Small intestine (tissue), 7 donors: ENCODE measurements at regions not wholly inside any gene's neighbourhood (a gene's known extent, or its start where the extent isn't known, plus 50 kb on each side); places are given as distances from the start of the nearest gene placed in this dataset.

ENCODE experiments used
- DNase-seq, 2 donors: peaks; one replicate each; pipeline versions ENCODE4 v3.0.0 to v3.0.0-alpha.2; 2013
- FAIRE-seq: peaks from 2 replicates; lab custom pipeline; 2012; peaks lifted over from hg19 to GRCh38; lab: Jason Lieb, UNC
- H3K27ac ChIP-seq, 3 donors: one replicate each; pipeline ENCODE4 v1.5.1; 2013; ENCODE audit warnings: low read length in 2 of 3, mild to moderate bottlenecking in 2 of 3, control low read depth in 1 of 3, inconsistent platforms in 1 of 3, low read depth in 1 of 3, moderate library complexity in 1 of 3
- H3K27me3 ChIP-seq, 3 donors: one replicate each; pipeline ENCODE4 v1.6.1; 2013; ENCODE audit warnings: low read length in 3 of 3, inconsistent platforms in 1 of 3; ENCODE audit not compliant: control insufficient read depth in 3 of 3, insufficient read depth in 3 of 3
- H3K36me3 ChIP-seq, 3 donors: one replicate each; pipeline ENCODE4 v1.6.1; 2013; ENCODE audit warnings: low read length in 3 of 3, inconsistent platforms in 1 of 3, low read depth in 1 of 3, mild to moderate bottlenecking in 1 of 3, moderate library complexity in 1 of 3; ENCODE audit not compliant: control insufficient read depth in 3 of 3, insufficient read depth in 2 of 3
- H3K4me1 ChIP-seq, 3 donors: one replicate each; pipeline ENCODE4 v1.6.1; 2013; ENCODE audit warnings: low read length in 2 of 3, inconsistent platforms in 1 of 3, low read depth in 1 of 3, mild to moderate bottlenecking in 1 of 3, moderate library complexity in 1 of 3; ENCODE audit not compliant: control insufficient read depth in 3 of 3, insufficient read depth in 2 of 3
- H3K4me3 ChIP-seq, 3 donors: one replicate each; pipeline ENCODE4 v1.5.1; 2013; ENCODE audit warnings: low read length in 3 of 3, control low read depth in 1 of 3, inconsistent platforms in 1 of 3, low read depth in 1 of 3, mild to moderate bottlenecking in 1 of 3, moderate library complexity in 1 of 3
- H3K9me3 ChIP-seq, 2 donors: one replicate each; pipeline ENCODE4 v1.6.1; 2013; ENCODE audit warnings: low read depth in 1 of 2, low read length in 1 of 2; ENCODE audit not compliant: control insufficient read depth in 2 of 2, insufficient read depth in 1 of 2
- WGBS, 3 donors: extraction: QIAGEN DNeasy Blood & Tissue Kit; methylation state at CpG; one replicate each; pipeline ENCODE4 v1.1.7; 2013; 5-methylcytosine and 5-hydroxymethylcytosine counted together
- donor health status: healthy with polysubstance abuse.
- donor health status: control.
- donor health status: control.
- donor health status: Bipolar disorder and iron deficiency.
- donor health status: healthy.

DNA sequence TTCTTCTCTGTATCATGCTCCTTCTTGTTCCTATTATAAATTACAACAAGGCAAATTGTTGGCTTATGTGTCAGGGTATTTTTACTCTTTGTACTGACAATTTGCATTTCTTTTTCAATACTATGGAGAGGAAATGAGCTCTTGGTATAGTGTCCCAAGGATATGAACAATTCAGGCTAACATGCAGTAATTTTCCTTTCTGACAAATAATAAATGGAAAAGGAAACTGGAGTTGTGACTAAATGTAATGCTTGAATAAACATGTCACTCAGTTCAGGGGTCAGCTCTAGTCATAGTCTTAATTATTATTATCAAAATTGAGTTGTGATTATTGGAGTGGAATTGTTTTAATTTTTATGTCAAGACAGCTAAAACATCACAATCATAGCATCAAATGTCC, 256.0 kb upstream of the ZPLD1 start:
- no peak overlapping the region for H3K4me3 ChIP-seq
- no peaks in the 10 kb centered on the region for H3K36me3 ChIP-seq
- peaks cover 8 to 50% (median 11%) of the 10 kb centered on the region in 3 donors for H3K4me1 ChIP-seq
- H3K27me3 ChIP-seq, result no peaks in the 10 kb centered on the region
- H3K9me3 ChIP-seq, result peaks cover 0 to 4% of the 10 kb centered on the region in 2 donors
- FAIRE-seq (no peak), DNase-seq (no peak)
- H3K27ac ChIP-seq, result peak overlapping the region in 1 of 3 donors; percentile 78

DNA sequence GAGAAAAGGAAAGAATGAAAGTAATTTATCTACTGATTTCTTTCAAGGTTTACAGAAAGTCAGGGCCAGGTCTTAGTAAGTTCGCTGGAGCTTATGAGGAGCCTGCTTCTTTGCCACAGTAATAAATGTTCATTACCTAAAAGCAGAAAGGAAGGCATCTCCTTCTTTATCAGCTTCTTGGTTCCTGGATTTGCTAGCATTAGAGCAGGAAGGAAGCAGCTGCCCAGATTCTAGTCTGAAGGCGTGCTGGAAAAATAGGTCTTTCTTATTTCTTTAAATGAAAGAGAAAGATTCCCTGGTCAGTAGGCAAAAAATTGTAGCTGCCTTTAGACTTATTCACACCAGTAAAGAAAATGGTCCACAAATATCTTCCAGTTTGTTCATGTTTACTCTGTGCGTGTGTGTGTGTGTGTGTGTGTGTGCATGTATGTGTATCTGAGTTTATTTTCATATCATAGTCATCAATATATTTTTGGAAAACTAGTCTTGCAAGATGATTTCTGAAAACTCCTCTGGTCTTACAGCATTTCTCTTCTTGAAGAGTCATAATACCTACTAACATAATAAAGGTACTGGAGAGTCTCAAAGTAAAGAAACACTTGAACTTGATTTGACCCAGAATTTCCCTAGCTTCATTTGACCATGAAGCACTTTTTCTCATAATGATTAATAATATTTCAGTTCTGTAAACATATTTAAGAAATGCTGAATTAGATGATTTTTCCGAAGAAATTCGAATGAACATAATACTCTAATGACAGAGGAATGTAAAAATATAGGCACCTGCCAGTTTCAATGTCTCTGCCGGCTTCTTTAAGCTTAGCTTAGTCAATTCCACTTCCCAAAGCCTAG, 255.3 kb upstream of the ZPLD1 start:
- Histone ChIP-seq H3K9me3 (peaks cover 0 to 4% of the 10 kb centered on the region in 2 donors), H3K27me3 (no peaks in the 10 kb centered on the region), H3K36me3 (no peaks in the 10 kb centered on the region), H3K4me1 (peaks cover 8 to 53% (median 11%) of the 10 kb centered on the region in 3 donors), H3K4me3 (no peak overlapping the region), H3K27ac (peak overlapping the region in 2 of 3 donors; percentile 68 to 78)
- DNase-seq (peak; percentile 30 to 37), FAIRE-seq (no peak)
- WGBS, 3 donors, result 12 to 30% (median 28%) methylated on average over 6 of the region's 6 CpGs

DNA sequence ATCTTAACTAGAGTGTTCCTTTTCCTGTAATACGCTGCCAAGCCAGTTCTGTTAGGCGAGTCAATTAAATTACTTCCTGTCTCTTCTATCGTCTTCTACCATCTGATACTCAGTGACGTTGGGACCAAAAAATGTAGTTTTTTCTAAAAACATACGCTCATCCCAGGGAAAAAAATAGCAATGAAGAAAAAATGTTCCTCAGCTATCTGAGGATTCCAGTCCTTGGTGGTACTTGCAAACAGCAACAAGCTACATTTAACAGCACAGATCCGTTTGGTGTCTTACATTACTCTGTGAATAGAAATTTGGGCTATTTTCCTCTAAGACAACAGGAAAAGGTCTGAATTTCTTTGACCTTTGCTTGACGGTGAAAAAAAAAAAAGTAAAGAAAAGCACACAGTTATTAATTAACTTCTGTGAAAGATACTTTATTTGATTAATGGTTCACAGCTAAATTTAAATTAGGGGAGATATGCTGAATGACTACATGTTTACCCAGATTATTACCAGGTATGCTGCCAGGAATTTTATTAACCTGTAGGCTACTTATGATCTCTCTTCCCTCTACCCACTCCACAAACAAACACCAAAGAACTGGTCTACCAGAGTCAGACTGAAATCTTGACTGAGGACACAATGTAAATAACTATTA, 254.4 kb upstream of the ZPLD1 start:
- FAIRE-seq, result peak; percentile 92
- peak; percentile 63 to 76 for DNase-seq
- peaks cover 0 to 4% of the 10 kb centered on the region in 2 donors for H3K9me3 ChIP-seq
- H3K4me1 ChIP-seq, result peaks cover 8 to 53% (median 11%) of the 10 kb centered on the region in 3 donors
- 5 to 15% (median 10%) methylated on average over 7 of the region's 7 CpGs for WGBS, 3 donors
- peak overlapping the region; percentile 48 to 78 (median 63) for H3K27ac ChIP-seq
- H3K36me3 ChIP-seq, result no peaks in the 10 kb centered on the region
- no peaks in the 10 kb centered on the region for H3K27me3 ChIP-seq
- H3K4me3 ChIP-seq, result no peak overlapping the region

DNA sequence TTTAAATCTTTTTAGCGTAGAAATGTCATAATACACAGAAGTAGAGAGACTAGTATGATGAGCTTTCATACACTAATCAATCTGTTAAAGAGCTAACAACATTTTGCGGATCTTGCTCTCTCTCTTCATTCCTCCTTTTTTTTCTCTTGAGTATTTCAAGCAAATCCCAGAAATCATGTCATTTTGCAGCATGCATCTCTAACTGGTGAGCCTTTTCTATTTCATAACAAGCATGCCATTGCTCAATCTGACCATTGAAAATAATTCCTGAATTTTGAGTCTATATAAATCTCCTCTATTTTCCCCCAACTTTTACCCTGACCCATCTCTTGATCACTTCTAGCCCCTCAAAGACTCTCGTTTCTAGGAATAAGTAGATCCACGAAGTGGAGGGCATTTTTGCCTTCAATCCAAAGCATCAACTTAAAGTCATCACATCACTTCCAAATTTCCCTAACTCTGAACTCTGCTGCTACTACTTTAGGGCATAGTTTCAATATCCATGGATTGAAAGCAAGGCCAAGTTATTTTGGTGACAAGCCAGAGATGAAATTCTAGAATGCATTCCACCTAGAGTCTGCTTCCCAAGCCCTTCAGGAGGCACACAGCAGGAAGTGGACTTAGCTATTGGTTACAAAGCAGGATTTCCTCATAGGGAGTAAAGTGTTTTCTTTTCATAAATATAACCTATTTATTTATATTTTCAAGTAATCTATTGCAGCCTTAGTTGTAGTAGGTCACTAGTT, 253.5 kb upstream of the ZPLD1 start:
- Histone ChIP-seq H3K36me3 (no peaks in the 10 kb centered on the region), H3K9me3 (peaks cover 0 to 4% of the 10 kb centered on the region in 2 donors), H3K4me3 (no peak overlapping the region), H3K27me3 (no peaks in the 10 kb centered on the region), H3K27ac (peak overlapping the region in 2 of 3 donors; percentile 54 to 78), H3K4me1 (peaks cover 8 to 53% (median 11%) of the 10 kb centered on the region in 3 donors)
- peak; percentile 29 to 41 for DNase-seq
- WGBS, 3 donors, result 61 to 78% (median 75%) methylated on average over 4 of the region's 4 CpGs
- no peak for FAIRE-seq

DNA sequence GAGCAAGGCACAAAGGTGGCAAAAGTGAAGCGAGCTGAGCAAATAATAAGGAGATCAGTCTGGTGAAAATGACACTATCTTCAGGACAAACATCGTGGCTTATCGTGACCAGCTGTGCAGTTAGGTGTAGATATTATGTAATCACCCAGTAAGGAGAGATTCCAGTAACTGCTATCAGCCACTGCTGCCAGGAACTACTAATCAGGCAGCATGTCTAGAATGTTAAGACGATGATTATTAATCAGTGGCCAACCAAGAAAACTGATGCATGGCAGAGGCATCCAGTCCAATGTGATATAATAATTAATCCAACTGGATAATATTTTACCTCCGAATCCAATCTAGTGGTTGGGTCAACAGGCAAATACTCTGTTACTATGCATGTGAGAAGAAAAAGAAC, 252.7 kb upstream of the ZPLD1 start:
- peaks cover 8 to 51% (median 11%) of the 10 kb centered on the region in 3 donors for H3K4me1 ChIP-seq

DNA sequence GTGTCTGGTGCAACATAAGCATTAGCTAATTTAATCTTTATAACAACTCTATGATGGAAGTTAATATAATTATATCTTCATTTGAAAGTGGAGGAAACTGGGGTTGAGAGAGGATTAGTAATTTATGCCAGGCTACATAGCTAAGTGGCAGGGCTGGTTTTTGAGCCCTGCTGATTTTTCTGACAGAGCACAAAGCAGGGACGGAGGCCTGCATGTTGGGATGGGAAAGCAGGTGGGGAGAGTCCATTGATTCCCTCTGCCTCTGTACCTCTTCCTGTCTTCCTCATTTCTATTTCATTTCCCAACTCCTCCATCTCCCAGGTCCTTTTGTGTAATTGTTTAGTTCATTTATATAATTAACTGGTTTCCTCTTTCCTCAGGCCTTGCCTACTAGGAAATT, 251.6 kb upstream of the ZPLD1 start:
- no peaks in the 10 kb centered on the region for H3K36me3 ChIP-seq
- peaks cover 0 to 3% of the 10 kb centered on the region in 2 donors for H3K9me3 ChIP-seq
- no peaks in the 10 kb centered on the region for H3K27me3 ChIP-seq
- peak overlapping the region in 1 of 3 donors; percentile 19 for H3K27ac ChIP-seq
- H3K4me1 ChIP-seq, result peaks cover 8 to 48% (median 11%) of the 10 kb centered on the region in 3 donors
- DNase-seq, result no peak
- WGBS, 3 donors, result 92 to 93% (median 93%) methylated on average over 1 of the region's 1 CpG
- H3K4me3 ChIP-seq, result no peak overlapping the region
- no peak for FAIRE-seq

More for the DNA sequence above, 252.7 kb upstream of the ZPLD1 start:
- DNase-seq (peak; percentile 71 to 92), FAIRE-seq (no peak)
- Histone ChIP-seq H3K27me3 (no peaks in the 10 kb centered on the region), H3K36me3 (no peaks in the 10 kb centered on the region), H3K4me3 (no peak overlapping the region), H3K27ac (peak overlapping the region; percentile 8 to 78 (median 55)), H3K9me3 (peaks cover 0 to 7% of the 10 kb centered on the region in 2 donors)
- 14 to 49% (median 23%) methylated on average over 5 of the region's 5 CpGs for WGBS, 3 donors

DNA sequence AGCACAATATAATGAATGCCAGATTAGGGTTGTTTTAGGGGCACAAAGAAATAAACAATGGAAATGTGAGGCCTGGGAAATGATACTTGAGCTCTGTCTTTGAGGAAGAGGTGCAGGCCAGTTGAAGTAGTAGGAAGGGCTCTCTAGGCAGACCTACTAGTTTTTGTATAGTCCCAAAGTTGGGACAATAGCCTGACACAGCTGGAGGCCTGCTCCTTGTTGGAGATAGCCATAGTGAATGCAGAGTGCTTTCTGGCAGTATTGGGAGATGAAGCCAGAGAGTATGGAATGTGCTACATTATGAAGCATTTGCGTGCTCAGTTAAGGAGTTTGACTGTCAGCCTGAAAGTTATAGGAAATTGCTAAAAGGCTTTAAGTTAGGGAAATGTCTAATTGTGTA, 251.2 kb upstream of the ZPLD1 start:
- Histone ChIP-seq H3K9me3 (peaks cover 0 to 3% of the 10 kb centered on the region in 2 donors), H3K4me1 (peaks cover 8 to 48% (median 11%) of the 10 kb centered on the region in 3 donors), H3K36me3 (no peaks in the 10 kb centered on the region), H3K4me3 (no peak overlapping the region), H3K27ac (no peak overlapping the region), H3K27me3 (no peaks in the 10 kb centered on the region)
- WGBS, 3 donors, result 96 to 100% (median 97%) methylated on average over 1 of the region's 1 CpG
- FAIRE-seq (no peak), DNase-seq (no peak)

DNA sequence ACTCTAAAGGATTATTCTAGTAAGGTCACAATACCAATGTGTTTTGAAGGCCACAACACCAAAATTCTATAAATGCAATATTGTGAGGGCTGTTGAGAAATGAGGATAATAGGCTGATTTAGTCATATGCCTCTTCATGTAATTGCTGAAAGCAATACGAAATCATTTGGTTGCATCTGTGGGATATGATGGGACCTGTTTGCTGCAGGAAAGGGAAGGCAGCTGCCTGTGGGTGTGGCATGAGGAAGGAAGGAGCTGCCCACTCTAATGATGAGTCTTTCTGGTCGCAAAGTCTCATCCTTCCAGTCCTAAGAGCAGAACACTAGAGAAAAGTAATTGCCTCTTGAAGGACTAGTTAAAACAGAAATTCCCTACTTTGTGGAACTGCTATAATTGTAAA, 245.3 kb upstream of the ZPLD1 start:
- FAIRE-seq, result no peak
- 56 to 78% (median 72%) methylated on average over 2 of the region's 2 CpGs for WGBS, 3 donors
- no peaks in the 10 kb centered on the region for H3K36me3 ChIP-seq
- no peaks in the 10 kb centered on the region for H3K27me3 ChIP-seq
- no peak overlapping the region for H3K27ac ChIP-seq
- peaks cover 0 to 3% of the 10 kb centered on the region in 2 donors for H3K9me3 ChIP-seq
- peaks cover 0 to 3% (median 0%) of the 10 kb centered on the region in 3 donors for H3K4me1 ChIP-seq
- H3K4me3 ChIP-seq, result no peak overlapping the region
- no peak for DNase-seq
